GM21723 (cell line): ENCODE measurements at regions not wholly inside any gene's neighbourhood (a gene's known extent, or its start where the extent isn't known, plus 50 kb on each side); places are given as distances from the start of the nearest gene placed in this dataset.
"Not testable (repeated sequence)": the region's sequence is repeated elsewhere in the genome, so short reads cannot be mapped to it uniquely, and the experiment has no call there.

ENCODE experiments used
- ATAC-seq: cut with Tn5 transposase; IDR thresholded peaks from one replicate; pipeline ENCODE4 v1.9.1; 2021; ENCODE audit warnings: mild to moderate bottlenecking, moderate library complexity; ENCODE audit not compliant: unreplicated experiment

- ATAC-seq: no peak
These were observed 118.7 kb downstream of the BEND2 start for GRCh38 chrX:18102006-18102405.

- no peak for ATAC-seq
These were observed 119.6 kb downstream of the BEND2 start for GRCh38 chrX:18101087-18101486.

GRCh38 chrX:18099745-18100144, 120.9 kb downstream of the BEND2 start:
- no peak for ATAC-seq

GRCh38 chrX:18098763-18099162, 121.9 kb downstream of the BEND2 start:
- no peak for ATAC-seq

GRCh38 chrX:18076434-18076833, 144.3 kb downstream of the BEND2 start:
- ATAC-seq: no peak

GRCh38 chrX:18075603-18076002, 145.1 kb downstream of the BEND2 start:
- no peak for ATAC-seq

GRCh38 chrX:18068045-18068444, 152.6 kb downstream of the BEND2 start:
- not testable (repeated sequence) for ATAC-seq

GRCh38 chrX:18065956-18066355, 154.7 kb downstream of the BEND2 start:
- no peak for ATAC-seq

- no peak for ATAC-seq
These were observed 169.0 kb downstream of the BEND2 start for GRCh38 chrX:18051690-18052089.

GRCh38 chrX:18047491-18047890, 173.2 kb downstream of the BEND2 start:
- ATAC-seq: no peak

GRCh38 chrX:18045436-18045835, 175.2 kb downstream of the BEND2 start:
- ATAC-seq: no peak

GRCh38 chrX:18042776-18043175, 177.9 kb downstream of the BEND2 start:
- no peak for ATAC-seq

- no peak for ATAC-seq
These were observed 179.0 kb downstream of the BEND2 start for GRCh38 chrX:18041656-18042055.

GRCh38 chrX:18039023-18039422, 177.9 kb upstream of the RAI2 start:
- ATAC-seq: no peak

- ATAC-seq: no peak
These were observed 175.3 kb upstream of the RAI2 start for GRCh38 chrX:18036394-18036793.

GRCh38 chrX:18034945-18035344, 173.8 kb upstream of the RAI2 start:
- ATAC-seq: no peak

- no peak for ATAC-seq
These were observed 173.4 kb upstream of the RAI2 start for GRCh38 chrX:18034504-18034903.

GRCh38 chrX:18032486-18033221, 171.6 kb upstream of the RAI2 start:
- ATAC-seq: no peak

GRCh38 chrX:18031726-18032375, 170.8 kb upstream of the RAI2 start:
- no peak for ATAC-seq

GRCh38 chrX:18030656-18031055, 169.6 kb upstream of the RAI2 start:
- ATAC-seq: not testable (repeated sequence)

- no peak for ATAC-seq
These were observed 165.1 kb upstream of the RAI2 start for GRCh38 chrX:18026166-18026565.

- ATAC-seq: no peak
These were observed 156.3 kb upstream of the RAI2 start for GRCh38 chrX:18017411-18017810.

- no peak for ATAC-seq
These were observed 155.8 kb upstream of the RAI2 start for GRCh38 chrX:18016941-18017340.
